ENCODE measurements at regions not wholly inside any gene's neighbourhood (a gene's known extent, or its start where the extent isn't known, plus 50 kb on each side); places are given as distances from the start of the nearest gene placed in this dataset.

- H3K27ac ChIP-seq: no peak overlapping the region
- 86 to 88% methylated on average over 6 to 7 of the region's 7 CpGs for WGBS, 2 donors
- TF ChIP-seq POLR2A (IDR thresholded peaks at IDR 0.05) (no peak), CTCF (IDR thresholded peaks at IDR 0.05) (no peak)
- intact Hi-C loops (cut with DNase I): no loop called here
- no peaks in the 10 kb centered on the region for H3K9me3 ChIP-seq
- H3K4me3 ChIP-seq: no peak overlapping the region
- H3K36me3 ChIP-seq: no peaks in the 10 kb centered on the region
- DNase-seq: no peak
- peaks cover 0 to 21% (median 0%) of the 10 kb centered on the region in 4 donors for H3K27me3 ChIP-seq
- H3K4me1 ChIP-seq: no peaks in the 10 kb centered on the region
Measured at GRCh38 chr20:58100731-58101356, 127.6 kb downstream of the ANKRD60 start.

GRCh38 chr20:58099956-58100730 is 128.3 kb downstream of the ANKRD60 start:
- Histone ChIP-seq H3K27me3 (peaks cover 0 to 21% (median 0%) of the 10 kb centered on the region in 4 donors), H3K4me1 (no peaks in the 10 kb centered on the region), H3K27ac (no peak overlapping the region), H3K36me3 (no peaks in the 10 kb centered on the region), H3K4me3 (no peak overlapping the region), H3K9me3 (no peaks in the 10 kb centered on the region)
- DNase-seq: no peak
- WGBS, 2 donors: 78 to 90% methylated on average over 7 to 8 of the region's 9 CpGs
- intact Hi-C loops (cut with DNase I): loop anchor here (10.0 kb wide), 1 partner anchor 445 kb away; no protein-coding TSS in a partner anchor
- TF ChIP-seq POLR2A (IDR thresholded peaks at IDR 0.05): no peak
- TF ChIP-seq CTCF (IDR thresholded peaks at IDR 0.05): no peak

- DNase-seq: no peak
- WGBS, 2 donors: 85 to 89% methylated on average over 9 to 14 of the region's 16 CpGs
- Histone ChIP-seq H3K27me3 (peaks cover 0 to 26% (median 0%) of the 10 kb centered on the region in 4 donors), H3K36me3 (no peaks in the 10 kb centered on the region), H3K9me3 (no peaks in the 10 kb centered on the region), H3K4me1 (no peaks in the 10 kb centered on the region), H3K27ac (no peak overlapping the region), H3K4me3 (no peak overlapping the region)
- TF ChIP-seq CTCF (IDR thresholded peaks at IDR 0.05) (no peak), POLR2A (IDR thresholded peaks at IDR 0.05) (no peak)
- intact Hi-C loops (cut with DNase I): loop anchor here (10.0 kb wide), 1 partner anchor 445 kb away; no protein-coding TSS in a partner anchor
Measured at GRCh38 chr20:58099291-58099935, 129.0 kb downstream of the ANKRD60 start.

- 64 to 65% methylated on average over 4 of the region's 4 CpGs for WGBS, 2 donors
Measured at GRCh38 chr20:58098571-58098970, 129.9 kb downstream of the ANKRD60 start.

More at GRCh38 chr20:58098571-58098970, 129.9 kb downstream of the ANKRD60 start:
- Histone ChIP-seq H3K27me3 (peaks cover 0 to 30% (median 0%) of the 10 kb centered on the region in 4 donors), H3K9me3 (no peaks in the 10 kb centered on the region), H3K4me3 (no peak overlapping the region), H3K27ac (no peak overlapping the region), H3K4me1 (no peaks in the 10 kb centered on the region), H3K36me3 (no peaks in the 10 kb centered on the region)
- intact Hi-C loops (cut with DNase I): loop anchor here (10.0 kb wide), 1 partner anchor 444 kb away; no protein-coding TSS in a partner anchor
- DNase-seq: no peak
- no peak for TF ChIP-seq POLR2A (IDR thresholded peaks at IDR 0.05)
- TF ChIP-seq CTCF (IDR thresholded peaks at IDR 0.05): no peak

Measured in esophagus squamous epithelium (tissue), 5 donors.